ENCODE measurements at regions not wholly inside any gene's neighbourhood (a gene's known extent, or its start where the extent isn't known, plus 50 kb on each side); places are given as distances from the start of the nearest gene placed in this dataset.

DNA sequence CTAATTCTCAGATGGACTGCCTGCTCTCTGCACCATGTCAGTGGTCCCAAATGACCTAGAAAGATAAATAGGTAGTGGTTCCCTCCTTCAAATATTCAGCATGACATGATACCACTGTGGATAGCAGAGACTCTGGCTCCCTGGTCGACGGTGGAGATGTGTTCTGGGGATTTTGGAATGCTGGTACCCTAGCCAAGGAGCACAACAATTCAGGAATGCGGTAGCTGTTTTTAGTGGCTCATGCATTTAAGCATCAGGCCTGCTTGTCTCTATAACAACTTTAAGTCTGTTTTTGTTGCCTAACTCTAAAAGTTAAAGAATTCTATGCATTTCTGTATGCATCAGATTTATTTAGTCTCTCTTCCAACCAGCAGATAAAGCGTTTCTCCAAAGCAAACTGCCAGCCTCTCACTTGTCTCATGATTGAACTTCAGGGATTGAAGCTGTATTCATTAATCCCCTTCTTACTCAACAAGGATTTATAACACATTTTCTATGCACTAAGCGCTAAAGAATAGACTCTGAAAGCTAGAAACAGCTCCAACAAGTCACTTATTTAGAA is 164.9 kb upstream of the BMP4 start:
- Histone ChIP-seq H3K4me1 (no peaks in the 10 kb centered on the region), H3K36me3 (no peaks in the 10 kb centered on the region), H3K27me3 (no peaks in the 10 kb centered on the region), H3K9me3 (no peaks in the 10 kb centered on the region), H3K27ac (replicated peaks in 1 of 4) (no peak overlapping the region), H3K4me3 (no peak overlapping the region)
- intact Hi-C loops (cut with DNase I), result no loop called here
- DNase-seq (ENCODE audit: extremely low spot score), result no peak
- 73% methylated on average over 5 of the region's 5 CpGs for WGBS
- TF ChIP-seq POLR2A (IDR thresholded peaks at IDR 0.05; ENCODE audit: low read depth) (no peak), EP300 (IDR thresholded peaks at IDR 0.05) (no peak), POLR2AphosphoS5 (IDR thresholded peaks at IDR 0.05) (no peak)
- TF ChIP-seq, protein P1, sequence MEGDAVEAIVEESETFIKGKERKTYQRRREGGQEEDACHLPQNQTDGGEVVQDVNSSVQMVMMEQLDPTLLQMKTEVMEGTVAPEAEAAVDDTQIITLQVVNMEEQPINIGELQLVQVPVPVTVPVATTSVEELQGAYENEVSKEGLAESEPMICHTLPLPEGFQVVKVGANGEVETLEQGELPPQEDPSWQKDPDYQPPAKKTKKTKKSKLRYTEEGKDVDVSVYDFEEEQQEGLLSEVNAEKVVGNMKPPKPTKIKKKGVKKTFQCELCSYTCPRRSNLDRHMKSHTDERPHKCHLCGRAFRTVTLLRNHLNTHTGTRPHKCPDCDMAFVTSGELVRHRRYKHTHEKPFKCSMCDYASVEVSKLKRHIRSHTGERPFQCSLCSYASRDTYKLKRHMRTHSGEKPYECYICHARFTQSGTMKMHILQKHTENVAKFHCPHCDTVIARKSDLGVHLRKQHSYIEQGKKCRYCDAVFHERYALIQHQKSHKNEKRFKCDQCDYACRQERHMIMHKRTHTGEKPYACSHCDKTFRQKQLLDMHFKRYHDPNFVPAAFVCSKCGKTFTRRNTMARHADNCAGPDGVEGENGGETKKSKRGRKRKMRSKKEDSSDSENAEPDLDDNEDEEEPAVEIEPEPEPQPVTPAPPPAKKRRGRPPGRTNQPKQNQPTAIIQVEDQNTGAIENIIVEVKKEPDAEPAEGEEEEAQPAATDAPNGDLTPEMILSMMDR (IDR thresholded peaks at IDR 0.05), result no peak

DNA sequence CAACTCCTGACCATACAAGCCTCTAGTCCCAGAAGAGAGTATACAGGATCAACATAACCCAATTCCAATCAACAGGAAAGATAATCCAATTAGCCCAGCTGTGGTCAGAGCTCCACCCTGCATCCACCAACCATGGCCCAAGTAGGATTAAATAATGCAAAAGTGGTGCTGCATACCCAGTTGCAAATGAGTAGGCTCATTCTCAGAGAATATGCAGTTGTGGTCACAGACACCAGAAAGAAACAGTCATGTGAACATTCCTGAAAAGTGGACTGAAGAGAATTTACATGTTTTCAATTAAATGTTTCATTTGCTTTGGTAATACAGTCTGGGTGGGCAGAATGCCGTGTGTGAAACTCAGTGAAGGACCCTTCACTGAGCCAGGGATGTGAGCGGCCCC is 167.2 kb upstream of the BMP4 start:
- Histone ChIP-seq H3K4me3 (no peak overlapping the region), H3K4me1 (no peaks in the 10 kb centered on the region), H3K27me3 (no peaks in the 10 kb centered on the region), H3K9me3 (no peaks in the 10 kb centered on the region), H3K36me3 (no peaks in the 10 kb centered on the region), H3K27ac (replicated peaks in 1 of 4) (no peak overlapping the region)
- no peak for DNase-seq (ENCODE audit: extremely low spot score)
- TF ChIP-seq POLR2AphosphoS5 (IDR thresholded peaks at IDR 0.05) (no peak), POLR2A (IDR thresholded peaks at IDR 0.05; ENCODE audit: low read depth) (no peak), EP300 (IDR thresholded peaks at IDR 0.05) (no peak)
- TF ChIP-seq, protein P1 (IDR thresholded peaks at IDR 0.05), result no peak
- 100% methylated on average over 2 of the region's 2 CpGs for WGBS
- intact Hi-C loops (cut with DNase I), result no loop called here

DNA sequence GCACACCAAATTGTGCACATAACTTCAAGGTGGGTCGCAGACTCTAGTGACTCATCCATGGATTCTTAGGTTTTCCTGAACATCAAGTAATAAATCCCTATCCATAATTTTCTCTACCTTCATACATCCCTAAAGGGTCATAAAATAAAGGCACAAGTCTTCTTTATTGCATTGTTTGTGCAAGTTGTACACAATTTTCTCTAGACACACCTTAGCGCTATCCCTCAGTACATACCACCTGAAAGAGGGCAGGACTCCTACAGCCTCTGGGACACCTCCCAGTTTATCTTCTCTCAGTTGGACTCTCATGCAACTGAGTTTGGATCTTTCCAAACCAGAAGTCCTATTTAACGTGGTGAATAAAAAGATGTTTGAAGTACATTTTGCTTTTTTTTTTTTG is 168.5 kb upstream of the BMP4 start:
- Histone ChIP-seq H3K9me3 (no peaks in the 10 kb centered on the region), H3K27ac (replicated peaks in 1 of 4) (no peak overlapping the region), H3K36me3 (no peaks in the 10 kb centered on the region), H3K4me3 (no peak overlapping the region), H3K4me1 (no peaks in the 10 kb centered on the region), H3K27me3 (no peaks in the 10 kb centered on the region)
- WGBS, result 90% methylated on average over 3 of the region's 3 CpGs
- TF ChIP-seq POLR2A (IDR thresholded peaks at IDR 0.05; ENCODE audit: low read depth) (no peak), EP300 (IDR thresholded peaks at IDR 0.05) (no peak), POLR2AphosphoS5 (IDR thresholded peaks at IDR 0.05) (no peak)
- TF ChIP-seq, protein P1 (IDR thresholded peaks at IDR 0.05), result no peak
- no peak for DNase-seq (ENCODE audit: extremely low spot score)
- intact Hi-C loops (cut with DNase I), result no loop called here

DNA sequence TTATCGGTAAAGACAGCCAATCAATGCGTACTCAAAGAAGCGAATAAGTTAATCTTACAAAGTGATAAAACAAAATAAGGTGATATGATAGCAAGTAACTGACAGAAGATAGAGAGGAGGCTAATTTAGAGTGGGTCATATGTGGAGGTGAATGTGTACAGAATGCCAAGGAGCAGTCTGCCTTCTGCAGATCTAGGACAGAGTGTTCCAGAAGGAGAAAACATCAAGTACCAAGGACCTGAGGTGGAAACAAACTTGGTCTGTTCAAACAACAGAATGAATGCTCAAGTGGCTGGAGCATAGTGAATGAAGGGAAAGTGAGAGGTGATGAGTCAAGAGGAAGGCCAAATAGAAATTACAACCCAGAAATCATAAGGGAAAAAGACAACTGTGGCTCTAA is 170.3 kb upstream of the BMP4 start:
- Histone ChIP-seq H3K27ac (replicated peaks in 1 of 4) (no peak overlapping the region), H3K4me3 (no peak overlapping the region), H3K36me3 (no peaks in the 10 kb centered on the region), H3K27me3 (no peaks in the 10 kb centered on the region), H3K9me3 (no peaks in the 10 kb centered on the region), H3K4me1 (no peaks in the 10 kb centered on the region)
- intact Hi-C loops (cut with DNase I), result no loop called here
- TF ChIP-seq, protein P1 (IDR thresholded peaks at IDR 0.05), result no peak
- WGBS, result 99% methylated on average over 3 of the region's 3 CpGs
- DNase-seq (ENCODE audit: extremely low spot score), result no peak

DNA sequence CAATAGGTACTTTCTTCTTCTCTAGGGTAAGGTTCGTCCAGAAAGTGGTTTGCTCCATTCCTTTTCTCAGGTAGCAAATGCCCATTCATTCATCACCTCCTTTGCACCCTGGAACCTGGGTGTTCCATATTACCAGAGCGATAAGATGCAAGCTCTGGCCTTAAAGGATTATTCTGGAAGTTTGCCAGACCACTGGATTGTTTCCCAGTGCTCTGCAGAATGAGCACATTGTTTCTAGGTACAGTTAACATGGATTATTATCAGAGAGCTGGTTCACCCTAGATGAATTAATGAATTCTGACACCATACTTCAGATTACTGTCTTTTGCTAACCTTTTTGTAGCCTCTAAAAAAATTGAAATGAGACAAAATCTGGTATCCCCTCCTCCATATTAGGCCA is 170.9 kb upstream of the BMP4 start:
- Histone ChIP-seq H3K27me3 (no peaks in the 10 kb centered on the region), H3K27ac (replicated peaks in 1 of 4) (no peak overlapping the region), H3K9me3 (no peaks in the 10 kb centered on the region), H3K36me3 (no peaks in the 10 kb centered on the region), H3K4me3 (no peak overlapping the region), H3K4me1 (no peaks in the 10 kb centered on the region)
- 30% methylated on average over 2 of the region's 2 CpGs for WGBS
- intact Hi-C loops (cut with DNase I), result no loop called here
- TF ChIP-seq, protein P1 (IDR thresholded peaks at IDR 0.05), result no peak
- TF ChIP-seq POLR2A (IDR thresholded peaks at IDR 0.05; ENCODE audit: low read depth) (no peak), EP300 (IDR thresholded peaks at IDR 0.05) (no peak), POLR2AphosphoS5 (IDR thresholded peaks at IDR 0.05) (no peak)
- no peak for DNase-seq (ENCODE audit: extremely low spot score)

Data from esophagus muscularis mucosa (tissue), 4 donors.